A549 (cell line): ENCODE measurements at regions not wholly inside any gene's neighbourhood (a gene's known extent, or its start where the extent isn't known, plus 50 kb on each side); places are given as distances from the start of the nearest gene placed in this dataset.

Experiments used
- ATAC-seq, 2 experiments: fragments of 200-7000 bp in 1 of 2; fragments of >200 bp in 1 of 2; cut with Nextera tagmentation in 1 of 2; cut with Tn5 transposase in 1 of 2; 3 replicates each; pipeline versions ENCODE4 v1.8.0 to v1.9.1; 2018 to 2020; ENCODE audit warnings: mild to moderate bottlenecking in 1 of 2, moderate library complexity in 1 of 2
- CTCF ChIA-PET: fragments of 300-600 bp; sonication (Branson Sonifier 250); formaldehyde crosslinking; extraction: SDS; loops from one replicate; lab custom pipeline; 2021; ENCODE audit warnings: antibody characterized with exemption, inconsistent platforms; lab: Yijun Ruan, JAX
- POLR2A ChIA-PET: fragments of 350-600 bp; formaldehyde crosslinking; extraction: SDS; loops from one replicate; lab custom pipeline; 2021; ENCODE audit warnings: antibody characterized with exemption, inconsistent platforms; lab: Yijun Ruan, JAX
- DNase-seq, 2 experiments: peaks; one replicate each; pipeline versions ENCODE4 v3.0.0 to v3.0.0-alpha.2; 2011 to 2016; ENCODE audit warnings: low read depth in 1 of 2, low spot score in 1 of 2
- FAIRE-seq: peaks from 2 replicates; lab custom pipeline; 2011; peaks lifted over from hg19 to GRCh38; lab: Jason Lieb, UNC
- H3K27ac ChIP-seq, 2 experiments: fragments of >200 bp; sonication (Bioruptor Twin); formaldehyde crosslinking; 3 replicates each; pipeline ENCODE4 v1.5.1; 2016 to 2017
- H3K4me1 ChIP-seq: fragments of >200 bp; sonication (Bioruptor Twin); formaldehyde crosslinking; 3 replicates; pipeline ENCODE4 v1.6.1; 2016
- H3K4me2 ChIP-seq: fragments of >200 bp; sonication (Bioruptor Twin); formaldehyde crosslinking; 3 replicates; pipeline ENCODE4 v1.6.1; 2016
- H3K4me3 ChIP-seq: fragments of >200 bp; sonication (Bioruptor Twin); formaldehyde crosslinking; 3 replicates; pipeline ENCODE4 v1.5.1; 2016
- H3K9me3 ChIP-seq: fragments of >200 bp; sonication (Bioruptor Twin); formaldehyde crosslinking; 3 replicates; pipeline ENCODE4 v1.6.1; 2016
- BHLHE40 ChIP-seq: IDR thresholded peaks from 2 replicates; pipeline ENCODE4 v1.6.1; 2012; ENCODE audit warnings: low read depth, low read length, inconsistent platforms
- CBX2 ChIP-seq: fragments of 200-600 bp; sonication (generic); IDR thresholded peaks from 2 replicates; pipeline ENCODE4 v1.6.1; 2016; ENCODE audit warnings: low read depth, mild to moderate bottlenecking, borderline replicate concordance
- EHF ChIP-seq: fragments of 250-450 bp; sonication (Bioruptor Pico); IDR thresholded peaks from 2 replicates; pipeline ENCODE4 v1.5.0; 2020; ENCODE audit warnings: mild to moderate bottlenecking
- HDAC2 ChIP-seq: fragments of 200-600 bp; sonication (generic); IDR thresholded peaks from 2 replicates; pipeline ENCODE4 v1.6.1; 2016
- JUN ChIP-seq, 2 experiments: fragments of >200 bp; sonication (Bioruptor Twin); formaldehyde crosslinking; IDR thresholded peaks; 2 replicates in 1 of 2; 3 replicates in 1 of 2; pipeline ENCODE4 v1.6.1; 2016 to 2017
- MAZ ChIP-seq: fragments of 150-350 bp; IDR thresholded peaks from 2 replicates; pipeline ENCODE4 v1.6.1; 2014; ENCODE audit warnings: antibody characterized with exemption, low read depth, low read length, borderline replicate concordance
- RAD21 ChIP-seq, 2 experiments: fragments of >200 bp in 1 of 2; sonication (Bioruptor Twin) in 1 of 2; formaldehyde crosslinking in 1 of 2; IDR thresholded peaks in 1 of 2; conservative IDR thresholded peaks in 1 of 2; 2 replicates in 1 of 2; 3 replicates in 1 of 2; pipeline ENCODE4 v1.6.1; 2012 to 2018; ENCODE audit warnings: inconsistent platforms in 1 of 2
- RNF2 ChIP-seq: fragments of 200-600 bp; sonication (generic); IDR thresholded peaks from 2 replicates; pipeline ENCODE4 v1.6.1; 2016; ENCODE audit warnings: low read depth, mild to moderate bottlenecking, antibody characterized with exemption, moderate library complexity, borderline replicate concordance
- SREBF2 ChIP-seq: fragments of 450-650 bp; IDR thresholded peaks from 2 replicates; pipeline ENCODE4 v1.6.1; 2014; ENCODE audit warnings: mild to moderate bottlenecking, moderate library complexity
- TFCP2L1 ChIP-seq: fragments of 250-450 bp; sonication (Bioruptor Pico); IDR thresholded peaks from 2 replicates; pipeline ENCODE4 v1.5.0; 2021; ENCODE audit warnings: mild to moderate bottlenecking
- WGBS: methylation state at CpG from one replicate; pipeline ENCODE4 v1.1.6; 2017; ENCODE audit errors: missing lambda C conversion rate; 5-methylcytosine and 5-hydroxymethylcytosine counted together
- small RNA-seq, 6 experiments: library from RNA; depleted of rRNA; stranded (forward); fragments of <200 nt; gene quantifications; one replicate each; pipeline ENCODE3, GENCODE V24; 2012
- TF ChIP-seq, protein P1 (sequence below): fragments of >200 bp; sonication (Bioruptor Twin); formaldehyde crosslinking; IDR thresholded peaks from 3 replicates; pipeline ENCODE4 v1.6.1; 2016
- TF ChIP-seq, protein P2 (sequence below): fragments of 250-450 bp; sonication (Bioruptor Pico); IDR thresholded peaks from 2 replicates; pipeline ENCODE4 v1.5.0; 2021; ENCODE audit warnings: mild to moderate bottlenecking, moderate library complexity, borderline replicate concordance
- TF ChIP-seq, protein P3 (sequence below): fragments of >200 bp; sonication (Bioruptor Twin); formaldehyde crosslinking; IDR thresholded peaks from 2 replicates; pipeline ENCODE4 v1.6.1; 2016
- TF ChIP-seq, protein P4 (sequence below): fragments of 250-450 bp; sonication (Bioruptor Pico); IDR thresholded peaks from 2 replicates; pipeline ENCODE4 v1.5.0; 2020; ENCODE audit warnings: low read depth, mild to moderate bottlenecking, moderate library complexity
- TF ChIP-seq, protein P5 (sequence below): IDR thresholded peaks from 2 replicates; pipeline ENCODE4 v1.6.1; 2012
- TF ChIP-seq, protein P6 (sequence below): IDR thresholded peaks from 2 replicates; pipeline ENCODE4 v1.6.1; 2012; ENCODE audit warnings: low read depth, borderline replicate concordance

DNA sequence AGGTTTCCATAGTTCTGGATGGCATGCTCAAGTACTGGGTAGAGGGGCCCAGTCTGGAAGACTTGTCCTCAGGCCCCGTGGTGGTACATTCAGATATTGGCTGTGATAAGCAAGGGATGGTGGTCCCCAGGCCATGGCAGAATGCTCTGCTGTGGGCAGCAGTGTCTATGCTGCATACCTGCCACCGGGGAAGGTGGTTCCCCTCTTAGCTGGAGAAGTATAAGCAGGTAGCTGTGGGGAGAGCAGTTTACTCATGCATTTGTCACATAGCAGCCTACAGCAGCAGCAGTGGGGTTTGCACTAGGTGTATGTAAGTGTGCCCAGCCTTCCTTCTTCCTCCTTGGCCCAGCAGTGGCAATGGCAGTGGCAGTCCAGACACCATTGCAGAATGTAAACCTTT, 69.3 kb upstream of the ADAMTS20 start:
- DNase-seq = no peak
- no peak for FAIRE-seq
- Histone ChIP-seq H3K4me1 (no peaks in the 10 kb centered on the region), H3K9me3 (no peaks in the 10 kb centered on the region), H3K4me3 (no peak overlapping the region), H3K27ac (no peak overlapping the region), H3K4me2 (no peak overlapping the region)
- POLR2A ChIA-PET = no interaction called here
- TF ChIP-seq, protein P1, sequence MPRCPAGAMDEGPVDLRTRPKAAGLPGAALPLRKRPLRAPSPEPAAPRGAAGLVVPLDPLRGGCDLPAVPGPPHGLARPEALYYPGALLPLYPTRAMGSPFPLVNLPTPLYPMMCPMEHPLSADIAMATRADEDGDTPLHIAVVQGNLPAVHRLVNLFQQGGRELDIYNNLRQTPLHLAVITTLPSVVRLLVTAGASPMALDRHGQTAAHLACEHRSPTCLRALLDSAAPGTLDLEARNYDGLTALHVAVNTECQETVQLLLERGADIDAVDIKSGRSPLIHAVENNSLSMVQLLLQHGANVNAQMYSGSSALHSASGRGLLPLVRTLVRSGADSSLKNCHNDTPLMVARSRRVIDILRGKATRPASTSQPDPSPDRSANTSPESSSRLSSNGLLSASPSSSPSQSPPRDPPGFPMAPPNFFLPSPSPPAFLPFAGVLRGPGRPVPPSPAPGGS = no peak
- TF ChIP-seq EHF (CRISPR knock-in tag) = no peak
- TF ChIP-seq, protein P2, sequence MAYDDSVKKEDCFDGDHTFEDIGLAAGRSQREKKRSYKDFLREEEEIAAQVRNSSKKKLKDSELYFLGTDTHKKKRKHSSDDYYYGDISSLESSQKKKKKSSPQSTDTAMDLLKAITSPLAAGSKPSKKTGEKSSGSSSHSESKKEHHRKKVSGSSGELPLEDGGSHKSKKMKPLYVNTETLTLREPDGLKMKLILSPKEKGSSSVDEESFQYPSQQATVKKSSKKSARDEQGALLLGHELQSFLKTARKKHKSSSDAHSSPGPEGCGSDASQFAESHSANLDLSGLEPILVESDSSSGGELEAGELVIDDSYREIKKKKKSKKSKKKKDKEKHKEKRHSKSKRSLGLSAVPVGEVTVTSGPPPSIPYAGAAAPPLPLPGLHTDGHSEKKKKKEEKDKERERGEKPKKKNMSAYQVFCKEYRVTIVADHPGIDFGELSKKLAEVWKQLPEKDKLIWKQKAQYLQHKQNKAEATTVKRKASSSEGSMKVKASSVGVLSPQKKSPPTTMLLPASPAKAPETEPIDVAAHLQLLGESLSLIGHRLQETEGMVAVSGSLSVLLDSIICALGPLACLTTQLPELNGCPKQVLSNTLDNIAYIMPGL (CRISPR knock-in tag) = no peak
- 0% methylated on average over 2 of the region's 2 CpGs for WGBS
- ATAC-seq = no peak
- CTCF ChIA-PET = no interaction called here

DNA sequence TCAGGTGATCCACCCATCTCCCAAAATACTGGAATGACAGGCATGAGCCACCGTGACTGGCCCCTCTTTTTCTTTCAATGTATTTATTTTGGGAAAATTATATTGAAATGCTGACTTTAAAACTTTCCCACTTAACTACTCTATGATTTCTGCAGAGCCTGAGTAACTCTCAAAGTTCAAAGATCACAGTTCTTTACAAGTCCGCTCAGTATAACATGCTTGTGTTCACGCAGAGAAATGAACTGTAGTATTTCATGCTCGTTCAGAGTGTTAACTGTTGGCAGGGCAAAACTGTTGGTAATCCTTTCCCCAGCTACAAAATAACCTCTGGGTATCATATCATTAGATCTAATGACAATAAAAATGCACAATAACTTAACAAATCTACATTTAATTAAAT, 50.7 kb upstream of the ADAMTS20 start:
- TF ChIP-seq RNF2 (no peak), RAD21 (conservative IDR thresholded peaks at IDR 0.05 in 1 of 2, IDR thresholded peaks at IDR 0.05 in 1 of 2) (no peak), SREBF2 (no peak), CBX2 (no peak), HDAC2 (no peak), TFCP2L1 (CRISPR knock-in tag) (no peak), BHLHE40 (no peak), MAZ (no peak), JUN (IDR thresholded peaks at IDR 0.05) (no peak)
- TF ChIP-seq, protein P3, sequence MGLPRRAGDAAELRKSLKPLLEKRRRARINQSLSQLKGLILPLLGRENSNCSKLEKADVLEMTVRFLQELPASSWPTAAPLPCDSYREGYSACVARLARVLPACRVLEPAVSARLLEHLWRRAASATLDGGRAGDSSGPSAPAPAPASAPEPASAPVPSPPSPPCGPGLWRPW = no peak
- TF ChIP-seq, protein P4, sequence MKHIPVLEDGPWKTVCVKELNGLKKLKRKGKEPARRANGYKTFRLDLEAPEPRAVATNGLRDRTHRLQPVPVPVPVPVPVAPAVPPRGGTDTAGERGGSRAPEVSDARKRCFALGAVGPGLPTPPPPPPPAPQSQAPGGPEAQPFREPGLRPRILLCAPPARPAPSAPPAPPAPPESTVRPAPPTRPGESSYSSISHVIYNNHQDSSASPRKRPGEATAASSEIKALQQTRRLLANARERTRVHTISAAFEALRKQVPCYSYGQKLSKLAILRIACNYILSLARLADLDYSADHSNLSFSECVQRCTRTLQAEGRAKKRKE (CRISPR knock-in tag) = no peak
- TF ChIP-seq, protein P5, sequence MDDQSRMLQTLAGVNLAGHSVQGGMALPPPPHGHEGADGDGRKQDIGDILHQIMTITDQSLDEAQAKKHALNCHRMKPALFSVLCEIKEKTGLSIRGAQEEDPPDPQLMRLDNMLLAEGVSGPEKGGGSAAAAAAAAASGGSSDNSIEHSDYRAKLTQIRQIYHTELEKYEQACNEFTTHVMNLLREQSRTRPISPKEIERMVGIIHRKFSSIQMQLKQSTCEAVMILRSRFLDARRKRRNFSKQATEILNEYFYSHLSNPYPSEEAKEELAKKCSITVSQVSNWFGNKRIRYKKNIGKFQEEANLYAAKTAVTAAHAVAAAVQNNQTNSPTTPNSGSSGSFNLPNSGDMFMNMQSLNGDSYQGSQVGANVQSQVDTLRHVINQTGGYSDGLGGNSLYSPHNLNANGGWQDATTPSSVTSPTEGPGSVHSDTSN = no peak
- TF ChIP-seq, protein P6, sequence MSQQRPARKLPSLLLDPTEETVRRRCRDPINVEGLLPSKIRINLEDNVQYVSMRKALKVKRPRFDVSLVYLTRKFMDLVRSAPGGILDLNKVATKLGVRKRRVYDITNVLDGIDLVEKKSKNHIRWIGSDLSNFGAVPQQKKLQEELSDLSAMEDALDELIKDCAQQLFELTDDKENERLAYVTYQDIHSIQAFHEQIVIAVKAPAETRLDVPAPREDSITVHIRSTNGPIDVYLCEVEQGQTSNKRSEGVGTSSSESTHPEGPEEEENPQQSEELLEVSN = no peak
- FAIRE-seq (no peak), ATAC-seq (no peak), DNase-seq (no peak)
- H3K4me1 ChIP-seq = no peaks in the 10 kb centered on the region
- POLR2A ChIA-PET = no interaction called here
- no peaks in the 10 kb centered on the region for H3K9me3 ChIP-seq
- no peak overlapping the region for H3K27ac ChIP-seq
- H3K4me3 ChIP-seq = no peak overlapping the region
- 16% methylated on average over 4 of the region's 4 CpGs for WGBS
- H3K4me2 ChIP-seq = no peak overlapping the region
- CTCF ChIA-PET = no interaction called here

Small RNAs in the stretch of these regions (small RNA-seq; reads per million reads assigned to genes)
- gene AC090525.3 = 0 reads per million in 6 experiments
